ENCODE measurements at regions not wholly inside any gene's neighbourhood (a gene's known extent, or its start where the extent isn't known, plus 50 kb on each side); places are given as distances from the start of the nearest gene placed in this dataset.

GRCh38 chr14:81802341-81802740 is 268.7 kb upstream of the SEL1L start:
- no peak for TF ChIP-seq REST (IDR thresholded peaks at IDR 0.05; ENCODE audit: insufficient read depth in 1 of 2, low read depth in 2 of 2, low read length in 2 of 2)
- TF ChIP-seq TAF1 (IDR thresholded peaks at IDR 0.05; ENCODE audit: borderline replicate concordance, insufficient read depth, low read length), result no peak
